Kidney capillary endothelial cell (primary cell): ENCODE measurements at regions not wholly inside any gene's neighbourhood (a gene's known extent, or its start where the extent isn't known, plus 50 kb on each side); places are given as distances from the start of the nearest gene placed in this dataset.

Experiments
- DNase-seq: peaks from one replicate; pipeline ENCODE4 v3.0.0-alpha.2; 2018; ENCODE audit warnings: low spot score

DNA sequence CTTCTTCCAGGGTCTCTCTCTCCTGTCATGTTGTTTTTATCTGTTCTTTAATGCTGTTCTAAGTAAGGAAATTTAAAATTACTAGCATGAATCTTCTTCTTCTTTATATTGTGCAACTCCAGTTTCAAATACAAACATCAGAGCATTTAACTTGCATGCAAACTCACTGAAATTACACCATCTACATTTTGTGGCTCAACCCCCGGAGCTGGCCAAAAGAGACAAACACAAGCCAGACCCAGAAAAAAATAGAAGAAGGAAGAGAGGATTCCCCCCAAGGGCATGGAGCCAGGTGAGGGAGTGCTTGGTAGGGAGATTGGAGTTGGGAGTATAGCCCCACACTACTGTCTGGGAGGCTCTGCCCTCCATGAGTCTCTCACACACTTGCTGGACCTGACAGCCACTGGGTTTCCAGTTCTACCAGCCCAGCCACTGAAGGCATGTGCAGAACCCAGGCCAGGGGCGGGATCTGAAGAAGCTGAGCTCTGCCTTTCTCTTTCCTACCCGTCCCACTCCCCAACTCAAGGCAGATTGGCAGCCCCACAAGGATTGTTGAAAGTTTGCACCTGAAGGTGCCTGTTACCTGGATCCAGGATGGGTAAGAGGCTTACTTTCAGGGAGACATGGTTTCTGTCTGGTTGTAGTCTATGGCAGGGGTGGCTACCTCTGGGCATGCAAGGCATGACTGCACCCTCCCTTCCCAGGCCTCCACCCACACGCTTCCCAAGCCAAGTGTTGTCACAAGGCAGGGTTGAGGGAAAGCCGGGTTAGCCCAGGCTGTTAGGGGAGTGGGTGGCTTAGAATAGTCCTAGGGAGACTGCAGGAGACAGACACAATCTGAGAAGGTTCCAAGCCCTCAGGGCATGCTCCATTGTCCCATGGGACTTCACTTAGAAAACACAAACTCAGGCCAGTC lies 297.2 kb downstream of the TGFB2 start:
- DNase-seq: no peak

DNA sequence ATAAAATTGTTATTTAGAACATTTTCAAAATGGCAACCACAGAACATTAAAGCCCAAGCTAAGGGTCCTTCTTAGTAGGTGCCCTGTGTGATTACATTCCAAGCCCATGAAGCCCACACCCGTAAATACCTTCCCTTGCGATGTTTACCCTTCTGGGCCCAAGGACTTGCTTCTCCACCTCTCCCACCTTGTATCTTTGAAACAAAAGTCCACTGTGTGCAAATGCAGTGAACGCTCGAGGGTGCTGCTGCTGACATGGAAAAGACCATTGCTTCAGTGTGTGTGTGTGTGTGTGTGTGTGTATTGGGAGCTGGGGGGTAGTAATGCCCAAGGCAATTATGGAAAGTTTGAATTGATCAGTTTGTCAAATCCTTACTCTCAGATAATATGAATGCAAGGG lies 298.1 kb downstream of the TGFB2 start:
- DNase-seq: no peak

DNA sequence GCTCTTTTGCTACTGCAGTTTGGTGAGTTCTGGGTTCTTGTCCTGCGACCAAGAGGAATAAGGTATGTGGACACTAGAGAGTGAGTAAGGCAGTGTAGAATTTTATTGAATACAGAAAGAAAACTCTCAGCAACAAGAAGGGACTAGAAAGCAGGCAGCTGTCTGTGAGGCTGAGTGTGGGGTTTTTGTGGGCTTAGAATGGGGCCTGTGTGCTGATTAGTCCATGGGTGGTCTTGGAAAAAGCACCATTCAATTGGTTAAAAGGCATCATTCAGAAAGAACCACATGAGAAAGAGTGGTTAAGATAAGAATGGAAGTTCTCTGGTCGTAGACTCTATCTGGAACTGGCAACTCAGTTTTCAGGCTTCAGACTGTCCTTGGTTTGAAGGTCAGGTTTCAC lies 298.8 kb downstream of the TGFB2 start:
- DNase-seq: no peak

DNA sequence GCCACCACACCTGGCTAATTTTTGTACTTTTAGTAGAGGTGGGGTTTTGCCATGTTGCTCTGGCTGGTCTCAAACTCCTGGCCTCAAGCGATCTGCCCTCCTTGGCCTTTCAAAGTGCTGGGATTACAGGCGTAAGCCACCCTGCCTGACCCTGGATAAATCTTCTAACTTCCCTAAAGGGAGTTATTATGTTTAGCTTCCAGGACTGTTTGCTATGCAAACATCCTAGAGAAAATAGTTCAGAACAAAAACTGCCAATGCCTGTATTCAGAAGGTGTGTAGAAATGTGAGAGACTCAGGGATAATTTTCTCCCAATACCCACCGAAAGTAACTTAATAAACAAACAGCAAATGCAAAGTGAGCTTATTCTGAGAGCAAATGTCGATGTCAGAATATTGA lies 301.2 kb downstream of the TGFB2 start:
- no peak for DNase-seq

DNA sequence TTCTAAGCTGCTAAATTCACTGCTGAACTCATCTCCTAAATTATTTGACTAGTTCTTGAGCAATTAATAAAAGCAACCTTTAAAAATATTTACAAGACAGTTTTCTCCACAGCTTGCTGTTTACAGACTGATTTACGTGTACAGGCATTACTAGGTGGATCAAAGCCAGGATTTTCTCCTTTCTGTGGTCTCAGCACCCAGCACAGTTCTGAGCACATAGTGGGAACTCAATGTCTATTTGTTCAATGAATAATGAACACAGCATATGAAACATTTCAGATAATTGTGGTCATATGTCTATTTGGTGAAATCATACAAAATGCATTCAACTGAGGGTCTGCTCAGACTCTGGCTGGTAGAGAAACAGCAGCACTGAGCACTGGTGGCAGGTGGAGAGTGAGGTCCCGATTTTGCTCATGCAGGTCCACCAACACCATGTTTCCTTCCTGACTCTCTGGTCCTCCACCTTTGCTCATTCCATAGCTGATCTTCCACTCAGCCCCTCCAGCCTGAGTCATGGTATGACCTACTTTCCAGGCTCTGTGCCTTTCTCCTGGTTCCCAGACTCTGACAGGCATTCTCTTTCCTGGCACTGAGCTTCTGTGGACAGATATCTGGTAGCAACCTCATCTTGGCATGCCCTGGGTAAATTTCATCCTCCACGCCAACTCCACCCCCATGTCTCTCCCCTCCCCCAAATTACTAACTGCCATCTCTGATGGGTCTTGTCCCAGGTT lies 311.3 kb downstream of the TGFB2 start:
- DNase-seq: no peak

DNA sequence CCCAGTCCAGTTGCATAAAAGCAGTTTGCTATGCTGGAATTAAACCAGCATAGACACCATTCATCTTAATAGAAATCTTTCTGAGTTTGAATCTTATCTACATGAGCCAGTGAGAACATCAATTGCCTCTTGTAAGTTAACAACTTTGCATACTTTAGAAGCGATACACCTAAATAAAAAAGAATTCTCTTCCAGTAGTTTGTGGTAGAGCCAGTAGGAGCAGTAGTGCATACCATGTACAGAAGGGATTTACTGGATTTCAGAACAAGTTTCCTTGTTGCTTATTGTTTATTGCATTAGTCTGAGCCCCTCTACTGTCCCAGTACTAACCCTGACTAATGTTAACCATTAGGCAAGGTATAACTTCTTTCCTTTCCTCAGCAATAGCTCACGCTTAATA lies 313.1 kb downstream of the TGFB2 start:
- DNase-seq: no peak

DNA sequence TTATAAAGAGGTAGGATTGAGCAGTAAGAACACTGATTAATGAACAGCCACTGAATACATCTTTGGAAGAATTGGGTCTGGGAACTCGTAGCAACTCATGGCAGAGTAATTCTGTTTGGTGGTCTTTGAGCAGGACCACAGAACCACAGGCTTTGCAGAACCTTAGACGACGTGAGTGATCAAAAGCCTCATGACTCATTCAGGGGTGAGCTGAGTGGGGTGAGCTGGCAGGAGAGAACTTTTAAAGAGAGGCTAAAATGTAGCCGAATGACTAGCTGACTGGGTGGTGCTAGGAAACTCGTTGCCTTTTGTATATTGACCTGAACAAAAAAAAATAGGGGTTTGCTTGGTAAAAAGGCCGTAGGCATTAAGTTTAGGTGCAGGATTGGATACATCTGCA lies 313.8 kb downstream of the TGFB2 start:
- DNase-seq: no peak

DNA sequence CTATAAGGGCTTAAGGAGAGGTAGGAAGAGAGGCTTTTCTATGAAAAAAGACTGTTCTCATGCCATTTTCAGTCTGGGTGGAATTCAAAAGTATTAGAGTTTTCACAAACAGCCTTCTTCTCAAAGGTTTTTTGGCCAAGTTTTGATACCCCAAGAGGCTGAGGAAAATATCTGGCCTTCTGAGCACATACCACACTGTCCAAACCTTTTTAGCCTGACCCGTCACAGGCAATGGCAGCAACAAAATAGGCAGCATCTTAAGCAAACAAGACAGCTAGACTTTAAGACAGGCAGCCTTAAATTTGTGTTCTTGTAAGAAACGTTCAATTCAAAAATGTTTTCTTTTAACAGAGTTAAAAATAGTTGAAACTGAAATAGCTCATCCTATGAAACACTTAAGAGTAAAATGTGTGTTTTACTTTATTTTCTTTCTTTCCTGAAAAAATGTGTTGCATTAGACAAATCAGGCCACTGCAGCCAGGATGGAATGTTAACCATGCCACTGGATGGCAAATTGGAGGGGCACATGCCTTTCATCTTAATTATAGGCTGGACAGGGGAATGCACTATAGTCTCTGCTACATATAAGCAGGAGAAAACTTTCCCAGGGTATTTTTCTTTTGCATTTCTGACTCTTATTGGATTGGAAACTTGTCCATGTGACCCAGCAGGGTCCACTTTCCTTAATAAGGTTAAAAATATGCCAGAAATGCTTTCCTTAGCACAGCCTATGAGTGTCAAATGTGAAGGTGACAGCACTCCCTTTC lies 315.0 kb downstream of the TGFB2 start:
- no peak for DNase-seq

DNA sequence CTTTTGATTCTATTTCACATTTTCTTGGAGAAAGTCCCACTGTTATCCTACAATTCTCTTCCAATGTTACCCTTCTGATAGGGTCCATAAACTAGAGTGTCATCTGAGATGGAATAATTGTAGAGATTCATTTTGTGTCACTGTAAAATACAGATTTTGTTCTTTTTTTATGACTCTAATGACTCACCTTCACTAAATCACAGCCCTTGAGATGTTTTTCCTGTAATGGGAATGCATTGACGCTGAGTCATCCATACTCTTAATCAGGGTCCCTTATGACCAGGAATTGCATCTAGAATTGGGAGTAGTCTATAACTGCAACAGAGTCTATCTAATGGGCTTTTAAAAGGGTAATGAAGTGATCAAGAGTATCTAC lies 315.5 kb downstream of the TGFB2 start:
- DNase-seq: peak; percentile 87

DNA sequence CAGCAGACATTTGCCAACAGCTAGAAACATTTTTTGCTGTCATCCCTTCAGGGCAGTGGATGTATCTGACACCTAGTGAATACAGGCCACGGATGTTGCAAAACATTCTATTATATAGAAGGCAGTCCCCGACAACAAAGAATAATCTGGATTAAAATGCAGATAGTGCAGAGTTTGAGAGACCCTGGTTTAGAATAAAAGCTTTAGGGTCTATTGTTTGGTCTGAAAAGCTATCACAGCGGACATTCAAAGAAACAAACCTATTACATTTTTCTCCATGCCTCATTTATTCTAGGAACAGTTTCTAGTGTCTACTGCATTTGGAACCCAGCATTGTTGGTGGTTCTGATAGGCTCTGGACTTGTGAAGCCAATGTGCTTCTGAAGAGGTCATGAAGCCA lies 316.3 kb downstream of the TGFB2 start:
- no peak for DNase-seq

DNA sequence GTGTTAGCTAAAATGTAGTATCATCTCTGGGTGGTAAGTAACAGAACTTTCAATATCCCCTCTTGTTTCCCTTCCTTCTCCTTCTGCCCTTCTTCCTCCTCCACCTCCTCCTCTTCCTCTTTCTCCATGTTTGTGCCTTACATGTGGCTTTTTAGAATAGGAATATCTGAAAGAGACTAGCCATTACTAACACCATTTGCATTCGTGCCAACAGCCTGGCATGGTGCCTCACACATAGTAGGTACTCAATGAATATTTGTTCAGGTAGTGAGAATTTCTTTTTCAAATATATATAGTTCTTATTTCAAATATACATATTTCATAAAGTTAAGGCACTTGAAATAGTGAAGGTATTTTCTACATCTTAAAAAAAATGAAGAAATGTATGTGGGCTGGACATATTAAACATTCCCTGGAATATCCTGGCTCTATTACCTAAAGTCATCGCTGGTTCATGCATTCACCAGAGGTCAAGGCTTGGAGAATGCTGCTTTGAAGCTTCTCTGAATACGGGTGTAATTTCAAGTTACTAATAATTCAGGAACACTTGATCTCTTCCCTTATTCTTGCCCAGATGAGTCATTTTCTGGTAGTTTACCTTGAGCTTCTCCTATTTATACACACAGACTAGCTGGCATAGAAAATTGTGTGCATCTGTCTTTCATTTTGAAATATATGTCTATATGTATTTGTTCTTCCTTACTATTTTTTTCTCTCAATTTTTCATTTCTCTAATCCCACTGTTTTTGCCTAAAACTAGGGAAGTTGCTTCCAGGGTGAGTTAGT lies 319.4 kb downstream of the TGFB2 start:
- no peak for DNase-seq

DNA sequence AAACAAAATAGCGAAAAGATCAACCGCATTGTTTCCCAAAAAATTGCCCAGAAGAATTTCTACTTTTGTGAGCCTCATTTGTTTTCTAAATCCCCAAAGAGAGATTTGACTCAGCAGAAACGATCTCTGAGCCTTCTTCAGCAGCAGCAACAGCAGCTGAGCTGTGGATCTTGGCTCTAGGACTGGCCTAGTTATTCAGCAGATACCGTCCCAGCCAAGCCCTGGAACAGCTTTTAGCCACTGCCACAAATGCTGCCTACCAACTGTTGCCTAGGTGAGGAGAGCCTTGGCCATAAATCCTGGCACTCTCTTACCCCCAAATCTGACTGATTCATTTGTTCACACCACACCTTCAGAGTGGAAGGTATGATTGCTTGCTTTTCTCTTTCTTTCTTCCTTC lies 320.1 kb downstream of the TGFB2 start:
- DNase-seq: no peak

DNA sequence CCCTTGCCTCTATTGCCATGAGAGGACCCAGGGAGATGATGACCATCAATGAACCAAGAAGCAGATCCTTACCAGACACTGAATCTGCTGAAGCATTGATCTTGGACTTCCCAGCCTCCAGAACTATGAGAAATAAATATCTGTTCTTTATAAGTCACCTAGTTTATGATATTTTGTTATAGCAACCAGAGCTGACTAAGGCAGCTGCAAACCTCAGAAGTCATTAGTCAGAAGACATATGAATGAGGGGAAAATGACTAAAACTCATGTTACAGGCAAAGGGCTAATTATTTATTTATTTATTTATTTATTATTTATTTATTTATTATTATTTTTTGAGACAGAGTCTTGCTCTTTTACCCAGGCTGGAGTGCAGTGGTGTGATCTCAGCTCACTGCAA lies 321.1 kb downstream of the TGFB2 start:
- DNase-seq: no peak

DNA sequence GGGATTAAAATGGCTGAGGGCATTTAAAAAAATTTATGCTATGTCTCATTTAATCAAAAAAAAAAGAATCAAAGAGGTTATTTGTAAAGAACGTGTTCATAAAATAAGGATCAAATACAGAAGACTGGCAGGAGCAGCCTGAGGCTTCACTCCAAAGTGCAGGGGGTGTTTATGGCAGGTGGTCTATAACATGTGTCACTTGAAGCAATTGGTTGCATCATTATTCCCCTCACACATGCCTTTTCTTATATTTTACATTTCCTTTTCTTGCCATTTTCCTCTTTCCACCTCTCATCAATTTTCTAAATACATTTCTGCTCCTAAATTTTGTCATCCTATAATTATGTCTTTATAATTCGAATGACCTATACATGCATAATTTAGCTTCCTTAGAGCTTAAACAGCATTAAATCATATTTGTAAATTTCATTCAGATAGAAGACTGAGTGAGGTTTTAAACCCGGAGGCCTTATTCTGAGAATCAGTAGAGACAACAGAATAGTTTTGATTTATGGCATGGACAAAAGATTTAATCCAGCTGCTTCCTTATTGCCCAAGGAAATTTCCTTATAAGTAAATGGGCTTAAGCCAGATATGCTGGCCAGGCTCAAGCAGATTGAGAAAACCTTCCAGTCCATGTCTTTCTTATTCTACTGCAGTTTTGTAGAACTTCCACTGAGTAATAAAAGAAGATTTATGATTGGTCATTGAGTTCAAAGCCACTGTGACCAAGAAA lies 322.8 kb downstream of the TGFB2 start:
- DNase-seq: no peak

DNA sequence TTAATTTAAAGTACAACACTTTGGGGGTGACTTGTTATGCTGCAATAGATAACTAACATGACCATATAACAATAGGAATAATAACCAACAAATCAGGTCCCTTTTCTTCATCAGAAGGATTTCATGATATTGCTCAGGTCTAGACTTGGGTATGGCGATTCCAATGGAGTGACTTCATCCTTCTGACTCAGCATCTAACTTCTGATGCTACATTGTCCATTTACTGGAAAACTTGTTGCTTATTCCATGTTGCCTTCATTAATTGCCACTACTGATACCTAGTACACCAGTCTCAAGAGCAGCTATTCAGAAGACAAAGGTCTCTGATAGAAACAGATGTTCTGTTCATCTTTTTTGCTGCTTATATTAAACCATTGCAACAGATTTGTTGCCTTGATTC lies 324.3 kb downstream of the TGFB2 start:
- no peak for DNase-seq

DNA sequence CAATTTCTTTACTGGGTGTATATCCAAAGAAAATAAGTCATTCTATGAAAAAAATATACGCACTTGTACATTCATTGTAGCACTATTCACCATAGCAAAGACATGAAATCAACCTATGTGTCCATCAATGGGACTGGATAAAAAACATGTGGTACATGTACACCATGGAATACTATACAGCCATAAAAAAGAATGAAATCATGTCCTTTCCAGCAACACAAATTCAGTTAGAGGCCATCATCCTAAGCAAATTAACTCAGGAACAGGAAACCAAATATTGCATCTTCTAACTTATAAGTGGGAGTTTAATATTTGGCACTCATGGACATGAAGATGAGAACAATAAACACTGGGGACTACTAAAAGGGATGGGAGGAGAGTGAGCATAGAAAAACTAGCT lies 325.7 kb downstream of the TGFB2 start:
- DNase-seq: no peak

DNA sequence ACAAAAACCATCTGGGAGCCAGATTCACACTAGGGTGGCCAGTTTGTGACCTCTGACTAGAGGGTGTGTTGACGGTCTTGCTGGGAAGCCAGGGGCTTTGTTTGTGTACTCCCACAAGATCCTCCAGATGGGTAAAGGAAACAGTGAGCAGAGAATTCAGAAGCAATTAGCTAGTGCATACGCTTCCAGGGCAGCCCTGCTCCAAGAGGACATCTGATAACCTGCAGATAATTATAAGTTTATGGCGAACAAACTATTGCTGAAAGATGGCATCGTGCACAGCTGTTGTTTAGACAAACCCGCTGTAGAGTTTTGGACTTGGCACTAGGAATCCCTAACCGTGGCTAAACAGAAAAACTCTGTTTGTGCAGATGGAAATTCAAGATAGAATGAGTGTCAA lies 326.4 kb downstream of the TGFB2 start:
- DNase-seq: no peak

DNA sequence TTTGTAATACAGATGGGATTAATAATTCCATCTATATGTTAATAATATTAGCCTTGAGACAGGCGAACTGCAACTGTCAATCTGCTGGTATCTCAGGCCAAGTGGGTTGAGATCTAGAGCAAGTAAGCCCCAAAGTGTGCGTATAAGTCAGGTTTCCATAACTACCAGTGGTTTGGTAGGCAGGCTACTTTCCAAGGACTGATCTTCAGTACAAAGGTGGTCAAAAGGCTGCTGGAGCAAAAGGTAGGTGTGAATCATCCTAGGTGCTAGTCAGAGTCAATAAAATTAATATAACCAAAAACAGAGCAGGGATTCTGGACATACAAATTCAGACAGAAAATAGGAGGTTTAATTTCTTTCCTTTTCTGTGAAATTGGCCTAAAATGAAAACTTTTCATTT lies 328.0 kb downstream of the TGFB2 start:
- DNase-seq: no peak

DNA sequence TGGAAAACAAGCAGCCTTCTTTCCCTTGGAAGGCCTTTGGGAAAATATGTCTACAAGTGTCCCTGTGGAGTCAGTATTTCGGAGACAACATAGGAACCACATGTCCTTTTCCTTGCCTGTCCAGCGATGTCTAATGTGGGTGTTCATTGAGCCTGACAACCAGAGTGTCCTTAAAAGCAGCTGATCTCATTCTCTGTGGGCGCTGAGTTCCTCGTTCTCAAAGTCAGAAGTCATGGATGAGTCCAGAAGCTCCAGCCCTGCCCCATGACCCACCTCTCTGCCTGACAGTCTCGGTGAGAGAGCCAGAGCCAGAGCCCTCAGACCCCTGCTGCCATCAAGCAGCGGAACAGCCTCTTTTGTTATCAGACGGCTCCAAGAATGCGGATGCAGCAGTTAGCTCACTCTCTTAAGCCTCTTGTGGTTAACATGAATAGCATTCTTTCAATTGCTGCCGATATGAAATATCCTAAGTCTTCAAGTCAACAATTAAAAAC lies 329.2 kb downstream of the TGFB2 start:
- no peak for DNase-seq

DNA sequence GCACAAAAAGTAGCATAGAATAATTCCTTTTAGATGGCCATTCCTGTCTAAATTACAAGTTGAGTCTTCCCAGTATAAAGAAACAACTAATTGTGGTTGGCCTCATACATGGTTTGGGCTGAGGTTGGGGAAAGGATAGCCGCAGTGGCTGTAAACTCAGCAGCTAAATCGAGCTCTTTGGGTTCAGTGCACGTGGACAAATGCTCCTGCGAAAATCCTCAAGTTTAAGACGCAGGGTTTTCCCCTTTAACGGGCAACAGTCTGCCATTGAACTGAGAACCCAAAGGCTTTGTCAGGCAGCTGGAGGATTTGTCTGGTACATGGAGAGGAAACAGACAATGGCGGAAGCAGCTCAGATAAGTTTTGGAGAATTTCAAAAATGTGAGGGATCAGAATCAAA lies 331.9 kb downstream of the TGFB2 start:
- DNase-seq: no peak

DNA sequence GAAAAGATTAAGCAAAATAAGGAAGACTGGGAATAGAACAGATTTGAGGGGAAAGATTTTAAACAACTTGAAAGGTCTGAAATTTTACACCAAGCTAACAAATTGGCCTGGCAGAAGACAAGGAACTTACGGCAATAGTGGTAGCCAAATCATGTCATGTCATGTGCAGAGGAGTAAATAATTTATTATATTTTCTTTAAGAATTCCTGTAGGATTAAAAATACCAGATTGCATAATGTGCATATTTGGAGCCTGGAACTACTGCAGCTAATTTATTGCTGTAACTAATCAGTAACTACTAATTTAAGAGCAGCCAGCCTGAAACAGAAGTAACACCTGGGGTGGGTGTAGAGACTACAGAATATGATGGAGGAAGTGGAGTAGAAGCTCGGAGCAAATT lies 334.3 kb downstream of the TGFB2 start:
- no peak for DNase-seq
